ENCODE measurements at regions not wholly inside any gene's neighbourhood (a gene's known extent, or its start where the extent isn't known, plus 50 kb on each side); places are given as distances from the start of the nearest gene placed in this dataset.

DNA sequence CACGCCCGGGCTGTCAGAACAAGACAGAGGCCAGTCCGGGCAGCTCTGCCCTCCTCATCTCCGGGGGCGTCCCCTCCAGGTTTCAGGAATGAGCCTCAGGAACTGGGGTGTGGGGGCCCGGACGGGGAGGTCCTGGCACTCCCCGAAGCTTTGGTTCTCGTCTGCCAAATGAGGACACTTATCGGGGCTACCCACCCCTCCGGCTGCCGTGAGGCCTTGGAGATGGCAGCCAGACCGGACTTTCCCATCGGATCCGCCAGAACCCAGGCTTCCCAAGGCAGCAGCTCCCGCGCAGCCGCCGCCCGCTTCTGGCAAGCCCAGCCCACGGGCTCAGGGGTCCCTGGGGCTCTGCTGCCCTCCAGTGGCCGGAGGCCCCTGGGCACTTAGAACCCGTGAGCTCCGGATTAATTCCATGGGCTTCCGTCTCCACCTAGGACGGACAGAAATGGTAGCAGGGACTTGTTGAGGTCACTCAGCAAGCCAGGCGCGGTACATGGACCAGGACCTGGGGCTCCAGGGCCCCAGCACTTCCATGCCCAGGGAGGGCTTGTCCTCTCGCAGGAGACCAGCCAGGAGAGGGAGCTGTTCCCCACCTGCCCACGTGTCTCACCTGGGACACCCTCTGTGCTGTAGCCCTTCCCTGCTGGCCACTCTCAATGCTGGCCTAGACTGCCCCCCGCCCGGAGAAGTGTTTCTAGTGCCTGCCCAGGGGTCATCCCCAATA is 89.4 kb downstream of the LINGO1 start (continued):
- TF ChIP-seq ELF2 (CRISPR knock-in tag; IDR thresholded peaks at IDR 0.05) (no peak), POLR2A (conservative IDR thresholded peaks at IDR 0.05) (peak; percentile 56; the same call in 1 of the 2 replicates), HMG20B (CRISPR knock-in tag; IDR thresholded peaks at IDR 0.05) (no peak), ZSCAN32 (CRISPR knock-in tag; IDR thresholded peaks at IDR 0.05) (no peak), ZNF76 (CRISPR knock-in tag; IDR thresholded peaks at IDR 0.05; ENCODE audit: borderline replicate concordance) (no peak), ZNF57 (CRISPR knock-in tag; IDR thresholded peaks at IDR 0.05) (no peak), ZBTB1 (CRISPR knock-in tag; IDR thresholded peaks at IDR 0.05; ENCODE audit: borderline replicate concordance, low read depth) (no peak), ELF4 (CRISPR knock-in tag; IDR thresholded peaks at IDR 0.05) (no peak), HNRNPLL (IDR thresholded peaks at IDR 0.05; ENCODE audit: low read depth, low read length, poor library complexity, severe bottlenecking) (no peak), MTA3 (IDR thresholded peaks at IDR 0.05; ENCODE audit: borderline replicate concordance) (peak; percentile 51; the same call in 1 of the 2 replicates), MBD2 (IDR thresholded peaks at IDR 0.05; ENCODE audit: borderline replicate concordance, low read depth) (no peak), FOXJ3 (CRISPR knock-in tag; IDR thresholded peaks at IDR 0.05) (no peak), SRSF9 (IDR thresholded peaks at IDR 0.05; ENCODE audit: borderline replicate concordance, low read depth, low read length) (no peak), GABPB1 (CRISPR knock-in tag; IDR thresholded peaks at IDR 0.05) (no peak), HDAC6 (IDR thresholded peaks at IDR 0.05; ENCODE audit: low read depth, low read length) (no peak), SREBF2 (CRISPR knock-in tag; IDR thresholded peaks at IDR 0.05) (no peak), HIVEP1 (CRISPR knock-in tag; IDR thresholded peaks at IDR 0.05) (no peak)
- TF ChIP-seq, protein P1, sequence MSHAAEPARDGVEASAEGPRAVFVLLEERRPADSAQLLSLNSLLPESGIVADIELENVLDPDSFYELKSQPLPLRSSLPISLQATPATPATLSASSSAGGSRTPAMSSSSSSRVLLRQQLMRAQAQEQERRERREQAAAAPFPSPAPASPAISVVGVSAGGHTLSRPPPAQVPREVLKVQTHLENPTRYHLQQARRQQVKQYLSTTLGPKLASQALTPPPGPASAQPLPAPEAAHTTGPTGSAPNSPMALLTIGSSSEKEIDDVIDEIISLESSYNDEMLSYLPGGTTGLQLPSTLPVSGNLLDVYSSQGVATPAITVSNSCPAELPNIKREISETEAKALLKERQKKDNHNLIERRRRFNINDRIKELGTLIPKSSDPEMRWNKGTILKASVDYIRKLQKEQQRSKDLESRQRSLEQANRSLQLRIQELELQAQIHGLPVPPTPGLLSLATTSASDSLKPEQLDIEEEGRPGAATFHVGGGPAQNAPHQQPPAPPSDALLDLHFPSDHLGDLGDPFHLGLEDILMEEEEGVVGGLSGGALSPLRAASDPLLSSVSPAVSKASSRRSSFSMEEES (CRISPR knock-in tag; IDR thresholded peaks at IDR 0.05), result no peak
- TF ChIP-seq, protein P2, sequence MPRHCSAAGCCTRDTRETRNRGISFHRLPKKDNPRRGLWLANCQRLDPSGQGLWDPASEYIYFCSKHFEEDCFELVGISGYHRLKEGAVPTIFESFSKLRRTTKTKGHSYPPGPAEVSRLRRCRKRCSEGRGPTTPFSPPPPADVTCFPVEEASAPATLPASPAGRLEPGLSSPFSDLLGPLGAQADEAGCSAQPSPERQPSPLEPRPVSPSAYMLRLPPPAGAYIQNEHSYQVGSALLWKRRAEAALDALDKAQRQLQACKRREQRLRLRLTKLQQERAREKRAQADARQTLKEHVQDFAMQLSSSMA (CRISPR knock-in tag; IDR thresholded peaks at IDR 0.05), result no peak
- TF ChIP-seq, protein P3, sequence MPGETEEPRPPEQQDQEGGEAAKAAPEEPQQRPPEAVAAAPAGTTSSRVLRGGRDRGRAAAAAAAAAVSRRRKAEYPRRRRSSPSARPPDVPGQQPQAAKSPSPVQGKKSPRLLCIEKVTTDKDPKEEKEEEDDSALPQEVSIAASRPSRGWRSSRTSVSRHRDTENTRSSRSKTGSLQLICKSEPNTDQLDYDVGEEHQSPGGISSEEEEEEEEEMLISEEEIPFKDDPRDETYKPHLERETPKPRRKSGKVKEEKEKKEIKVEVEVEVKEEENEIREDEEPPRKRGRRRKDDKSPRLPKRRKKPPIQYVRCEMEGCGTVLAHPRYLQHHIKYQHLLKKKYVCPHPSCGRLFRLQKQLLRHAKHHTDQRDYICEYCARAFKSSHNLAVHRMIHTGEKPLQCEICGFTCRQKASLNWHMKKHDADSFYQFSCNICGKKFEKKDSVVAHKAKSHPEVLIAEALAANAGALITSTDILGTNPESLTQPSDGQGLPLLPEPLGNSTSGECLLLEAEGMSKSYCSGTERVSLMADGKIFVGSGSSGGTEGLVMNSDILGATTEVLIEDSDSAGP (CRISPR knock-in tag; IDR thresholded peaks at IDR 0.05), result no peak
- TF ChIP-seq, protein P4, sequence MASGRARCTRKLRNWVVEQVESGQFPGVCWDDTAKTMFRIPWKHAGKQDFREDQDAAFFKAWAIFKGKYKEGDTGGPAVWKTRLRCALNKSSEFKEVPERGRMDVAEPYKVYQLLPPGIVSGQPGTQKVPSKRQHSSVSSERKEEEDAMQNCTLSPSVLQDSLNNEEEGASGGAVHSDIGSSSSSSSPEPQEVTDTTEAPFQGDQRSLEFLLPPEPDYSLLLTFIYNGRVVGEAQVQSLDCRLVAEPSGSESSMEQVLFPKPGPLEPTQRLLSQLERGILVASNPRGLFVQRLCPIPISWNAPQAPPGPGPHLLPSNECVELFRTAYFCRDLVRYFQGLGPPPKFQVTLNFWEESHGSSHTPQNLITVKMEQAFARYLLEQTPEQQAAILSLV (tag; IDR thresholded peaks at IDR 0.05), result no peak
- TF ChIP-seq, protein P5, sequence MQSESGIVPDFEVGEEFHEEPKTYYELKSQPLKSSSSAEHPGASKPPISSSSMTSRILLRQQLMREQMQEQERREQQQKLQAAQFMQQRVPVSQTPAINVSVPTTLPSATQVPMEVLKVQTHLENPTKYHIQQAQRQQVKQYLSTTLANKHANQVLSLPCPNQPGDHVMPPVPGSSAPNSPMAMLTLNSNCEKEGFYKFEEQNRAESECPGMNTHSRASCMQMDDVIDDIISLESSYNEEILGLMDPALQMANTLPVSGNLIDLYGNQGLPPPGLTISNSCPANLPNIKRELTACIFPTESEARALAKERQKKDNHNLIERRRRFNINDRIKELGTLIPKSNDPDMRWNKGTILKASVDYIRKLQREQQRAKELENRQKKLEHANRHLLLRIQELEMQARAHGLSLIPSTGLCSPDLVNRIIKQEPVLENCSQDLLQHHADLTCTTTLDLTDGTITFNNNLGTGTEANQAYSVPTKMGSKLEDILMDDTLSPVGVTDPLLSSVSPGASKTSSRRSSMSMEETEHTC (IDR thresholded peaks at IDR 0.05), result no peak
- TF ChIP-seq, protein P6, sequence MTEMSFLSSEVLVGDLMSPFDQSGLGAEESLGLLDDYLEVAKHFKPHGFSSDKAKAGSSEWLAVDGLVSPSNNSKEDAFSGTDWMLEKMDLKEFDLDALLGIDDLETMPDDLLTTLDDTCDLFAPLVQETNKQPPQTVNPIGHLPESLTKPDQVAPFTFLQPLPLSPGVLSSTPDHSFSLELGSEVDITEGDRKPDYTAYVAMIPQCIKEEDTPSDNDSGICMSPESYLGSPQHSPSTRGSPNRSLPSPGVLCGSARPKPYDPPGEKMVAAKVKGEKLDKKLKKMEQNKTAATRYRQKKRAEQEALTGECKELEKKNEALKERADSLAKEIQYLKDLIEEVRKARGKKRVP (CRISPR knock-in tag; IDR thresholded peaks at IDR 0.05), result no peak

All from K562 (cell line).